ENCODE measurements at regions not wholly inside any gene's neighbourhood (a gene's known extent, or its start where the extent isn't known, plus 50 kb on each side); places are given as distances from the start of the nearest gene placed in this dataset.
"Not testable (repeated sequence)": the region's sequence is repeated elsewhere in the genome, so short reads cannot be mapped to it uniquely, and the experiment has no call there.

DNA sequence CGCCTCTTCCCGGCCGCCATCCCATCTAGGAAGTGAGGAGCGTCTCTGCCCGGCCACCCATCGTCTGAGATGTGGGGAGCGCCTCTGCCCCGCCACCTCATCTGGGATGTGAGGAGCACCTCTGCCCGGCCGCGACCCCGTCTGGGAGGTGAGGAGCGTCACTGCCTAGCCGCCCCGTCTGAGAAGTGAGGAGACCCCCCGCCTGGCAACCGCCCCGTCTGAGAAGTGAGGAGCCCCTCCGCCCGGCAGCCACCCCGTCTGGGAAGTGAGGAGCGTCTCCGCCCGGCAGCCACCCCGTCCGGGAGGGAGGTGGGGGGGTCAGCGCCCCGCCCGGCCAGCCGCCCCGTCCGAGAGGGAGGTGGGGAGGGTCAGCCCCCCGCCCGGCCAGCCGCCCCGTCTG is 59.7 kb downstream of the ANXA2R start:
- TF ChIP-seq, protein P1, sequence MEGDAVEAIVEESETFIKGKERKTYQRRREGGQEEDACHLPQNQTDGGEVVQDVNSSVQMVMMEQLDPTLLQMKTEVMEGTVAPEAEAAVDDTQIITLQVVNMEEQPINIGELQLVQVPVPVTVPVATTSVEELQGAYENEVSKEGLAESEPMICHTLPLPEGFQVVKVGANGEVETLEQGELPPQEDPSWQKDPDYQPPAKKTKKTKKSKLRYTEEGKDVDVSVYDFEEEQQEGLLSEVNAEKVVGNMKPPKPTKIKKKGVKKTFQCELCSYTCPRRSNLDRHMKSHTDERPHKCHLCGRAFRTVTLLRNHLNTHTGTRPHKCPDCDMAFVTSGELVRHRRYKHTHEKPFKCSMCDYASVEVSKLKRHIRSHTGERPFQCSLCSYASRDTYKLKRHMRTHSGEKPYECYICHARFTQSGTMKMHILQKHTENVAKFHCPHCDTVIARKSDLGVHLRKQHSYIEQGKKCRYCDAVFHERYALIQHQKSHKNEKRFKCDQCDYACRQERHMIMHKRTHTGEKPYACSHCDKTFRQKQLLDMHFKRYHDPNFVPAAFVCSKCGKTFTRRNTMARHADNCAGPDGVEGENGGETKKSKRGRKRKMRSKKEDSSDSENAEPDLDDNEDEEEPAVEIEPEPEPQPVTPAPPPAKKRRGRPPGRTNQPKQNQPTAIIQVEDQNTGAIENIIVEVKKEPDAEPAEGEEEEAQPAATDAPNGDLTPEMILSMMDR (IDR thresholded peaks at IDR 0.05; ENCODE audit: low read depth, low read length, poor library complexity, severe bottlenecking) = not testable (repeated sequence)
- TF ChIP-seq EZH2phosphoT487 (IDR thresholded peaks at IDR 0.05; ENCODE audit: borderline replicate concordance, low read length) = not testable (repeated sequence)

Measured in DOHH2 (cell line).